Erythroblast (primary cell): ENCODE measurements at regions not wholly inside any gene's neighbourhood (a gene's known extent, or its start where the extent isn't known, plus 50 kb on each side); places are given as distances from the start of the nearest gene placed in this dataset.
"Not testable (repeated sequence)": the region's sequence is repeated elsewhere in the genome, so short reads cannot be mapped to it uniquely, and the experiment has no call there.

Source experiments
- DNase-seq, 2 experiments: peaks; one replicate each; lab custom pipeline; 2025; lab: John Stamatoyannopoulos, UW
- GATA1 ChIP-seq: IDR thresholded peaks from 2 replicates; pipeline ENCODE4 v1.6.1; 2011; ENCODE audit warnings: low read depth, mild to moderate bottlenecking, control low read depth, low read length, moderate library complexity
- POLR2A ChIP-seq: IDR thresholded peaks from 2 replicates; pipeline ENCODE4 v1.6.1; 2011; ENCODE audit warnings: mild to moderate bottlenecking, low read length

- DNase-seq: no peak
- TF ChIP-seq POLR2A (no peak), GATA1 (no peak)
These were observed 267.6 kb upstream of the SDK2 start for GRCh38 chr17:73911726-73912372.

DNA sequence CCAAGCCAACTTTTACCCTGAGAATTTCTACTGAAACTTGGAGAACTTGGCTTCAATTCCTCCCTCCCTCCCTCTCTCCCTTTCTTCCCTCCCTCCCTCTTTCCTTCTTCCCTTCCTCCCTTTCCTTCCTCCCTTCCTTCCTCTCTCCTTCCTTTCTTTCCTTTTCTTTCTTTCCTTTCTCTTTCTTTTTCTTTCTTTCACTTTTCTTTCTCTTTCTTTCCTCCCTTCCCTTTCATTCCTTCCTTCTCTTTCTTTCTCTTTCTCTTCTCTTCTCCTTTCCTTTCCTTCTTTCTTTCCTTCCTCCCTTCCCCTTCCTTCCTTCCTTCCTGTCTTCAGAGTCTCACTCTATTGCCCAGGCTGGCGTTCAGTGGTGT, 268.1 kb upstream of the SDK2 start:
- TF ChIP-seq GATA1: no peak
- TF ChIP-seq POLR2A: no peak
- no peak for DNase-seq

DNA sequence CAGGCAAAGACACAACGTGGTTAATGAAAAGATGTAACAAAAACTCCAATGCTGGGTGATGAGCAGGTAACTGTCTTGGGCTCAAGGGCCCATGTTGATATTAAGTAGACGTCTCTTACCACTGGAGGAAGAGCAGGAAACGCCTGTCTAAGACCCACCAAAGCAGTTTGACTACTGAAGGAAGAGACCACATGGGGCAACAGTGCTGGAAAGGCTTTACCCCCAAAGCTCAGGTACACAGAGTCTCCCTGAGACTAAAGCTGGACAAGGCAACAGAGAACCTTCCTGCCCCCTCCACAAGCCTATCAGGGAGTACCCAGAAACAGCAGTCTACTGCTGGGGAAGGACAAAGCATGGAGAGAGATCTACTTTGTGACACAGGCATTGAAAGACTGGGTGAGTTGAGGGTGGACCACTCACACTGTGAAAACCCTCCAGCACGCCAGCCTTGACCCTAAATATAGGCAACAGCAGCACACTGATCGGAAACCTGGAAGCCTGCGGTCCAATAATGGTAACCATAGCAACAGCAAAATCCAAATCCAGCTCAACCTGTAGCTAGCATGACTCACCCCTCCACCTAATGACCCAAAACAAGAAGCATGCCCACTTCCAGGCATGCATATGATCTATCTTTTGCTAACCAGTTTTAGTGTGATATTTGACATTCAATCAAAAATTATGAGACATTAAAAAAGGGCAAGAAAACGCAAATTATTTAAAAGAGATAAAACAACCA, 270.5 kb upstream of the SDK2 start:
- DNase-seq: no peak
- TF ChIP-seq POLR2A (no peak), GATA1 (no peak)

DNA sequence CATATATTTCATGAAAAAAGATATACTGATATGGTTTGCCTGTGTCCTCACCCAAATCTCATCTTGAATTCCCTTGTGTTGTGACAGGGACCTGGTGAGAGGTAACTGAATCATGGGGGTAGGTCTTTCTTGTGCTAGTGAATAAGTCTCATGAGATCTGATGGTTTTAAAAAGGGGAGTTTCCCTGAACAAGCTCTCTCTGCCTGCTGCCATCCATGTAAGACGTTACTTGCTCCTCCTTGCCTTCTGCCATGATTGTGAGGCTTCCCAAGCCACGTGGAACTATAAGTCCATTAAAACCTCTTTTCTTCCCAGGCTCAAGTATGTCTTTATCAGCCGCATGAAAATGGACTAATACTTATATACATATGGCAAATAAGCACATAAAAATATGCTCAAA, 274.8 kb upstream of the SDK2 start:
- not testable (repeated sequence) for DNase-seq

- TF ChIP-seq GATA1: no peak
- TF ChIP-seq POLR2A: no peak
These were observed 277.1 kb upstream of the SDK2 start for GRCh38 chr17:73921306-73921705.

DNA sequence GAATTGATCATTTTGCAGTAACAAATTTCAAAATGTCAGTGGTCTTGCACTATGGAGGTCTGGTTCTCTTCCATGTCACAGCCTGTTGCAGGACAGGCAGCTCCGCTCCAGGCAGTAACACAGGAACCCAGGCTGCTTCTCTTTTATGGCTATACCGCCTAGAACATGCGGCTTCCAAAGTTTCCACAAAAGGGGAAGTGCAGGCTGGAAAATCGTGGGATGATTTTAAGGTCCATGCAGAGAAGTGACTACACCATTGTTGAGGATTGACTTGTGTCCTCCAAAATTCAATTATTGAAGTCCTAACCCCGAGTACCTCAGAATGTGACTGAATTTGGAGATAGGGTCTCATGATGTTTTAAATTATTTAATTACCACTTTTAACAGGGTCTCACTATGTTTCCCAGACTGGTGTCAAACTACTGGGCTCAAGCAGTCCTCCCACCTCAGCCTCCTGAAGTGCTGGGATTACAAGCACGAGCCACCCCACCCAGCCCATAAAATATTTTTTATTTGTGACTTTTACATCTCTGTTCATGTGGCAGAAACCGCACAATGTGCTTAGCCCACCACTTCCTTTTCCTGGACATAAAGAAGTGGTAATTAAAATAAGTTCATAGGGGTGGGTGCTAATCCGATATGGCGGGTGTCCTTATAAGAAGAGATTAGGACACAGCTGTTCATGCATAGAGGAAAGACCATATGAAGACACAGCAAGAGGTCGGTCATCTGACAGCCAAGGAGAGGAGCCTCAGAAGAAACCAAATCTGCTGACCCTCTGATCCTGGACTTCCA, 279.2 kb upstream of the RPL38 start:
- TF ChIP-seq GATA1 (no peak), POLR2A (no peak)
- DNase-seq: no peak

More at GRCh38 chr17:73921306-73921705, 277.1 kb upstream of the SDK2 start:
- no peak for DNase-seq

- no peak for TF ChIP-seq GATA1
- TF ChIP-seq POLR2A: no peak
These were observed 278.6 kb upstream of the RPL38 start for GRCh38 chr17:73924909-73925186.

DNA sequence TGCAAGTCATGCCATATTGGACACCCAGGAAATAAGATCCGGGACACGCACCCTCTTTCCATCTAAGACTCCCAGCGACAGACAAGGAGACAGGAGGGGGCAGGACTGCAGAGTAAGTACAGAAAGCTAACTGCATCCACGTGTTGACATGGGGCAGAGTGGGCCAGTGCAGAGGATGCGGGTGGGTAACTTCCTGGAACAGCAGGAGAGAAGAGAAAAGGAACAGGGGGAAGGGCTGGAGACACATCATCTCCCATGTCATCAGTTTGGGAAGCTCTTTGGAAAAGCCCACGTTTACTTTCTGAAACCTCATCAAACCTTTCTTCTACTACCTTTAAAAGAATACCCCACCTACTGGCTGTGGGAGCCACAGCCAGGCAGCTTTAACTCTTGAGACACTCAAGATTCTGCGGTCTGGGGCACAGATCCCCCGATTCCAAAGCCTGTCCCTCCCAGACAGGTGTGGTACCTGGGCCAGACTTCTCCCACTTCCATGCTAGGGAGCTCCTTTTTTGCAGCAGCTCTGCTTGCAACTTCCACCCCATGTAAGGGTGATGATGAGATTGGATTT, 273.5 kb upstream of the RPL38 start:
- TF ChIP-seq POLR2A (no peak), GATA1 (no peak)
- DNase-seq: no peak

More at GRCh38 chr17:73924909-73925186, 278.6 kb upstream of the RPL38 start:
- DNase-seq: no peak

DNA sequence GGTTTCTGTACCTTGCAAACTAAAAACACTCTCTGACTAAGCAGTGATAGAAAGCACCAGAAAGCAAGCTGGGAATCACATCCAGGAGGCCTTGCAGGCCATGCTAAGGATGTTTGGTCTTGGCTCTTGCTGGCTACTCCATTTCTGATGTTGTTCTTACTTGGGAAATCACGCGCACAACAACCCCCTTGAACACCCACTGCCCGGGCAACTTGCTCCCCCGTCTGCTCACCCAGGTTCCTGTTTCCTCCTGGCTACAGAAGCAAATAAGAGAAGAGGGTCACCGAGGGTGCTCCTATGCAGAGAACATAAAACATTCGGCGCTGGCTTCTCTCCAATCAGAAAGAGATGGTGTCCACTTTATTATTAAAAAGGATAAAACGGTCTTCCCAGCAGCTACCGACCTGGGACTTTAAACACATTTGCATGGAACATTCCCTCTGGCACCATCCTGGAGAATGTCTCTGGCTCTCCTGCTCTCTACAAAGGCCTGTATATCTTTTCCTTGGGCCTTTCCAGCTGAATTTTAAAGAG, 271.2 kb upstream of the RPL38 start:
- TF ChIP-seq POLR2A (no peak), GATA1 (no peak)
- DNase-seq: no peak

DNA sequence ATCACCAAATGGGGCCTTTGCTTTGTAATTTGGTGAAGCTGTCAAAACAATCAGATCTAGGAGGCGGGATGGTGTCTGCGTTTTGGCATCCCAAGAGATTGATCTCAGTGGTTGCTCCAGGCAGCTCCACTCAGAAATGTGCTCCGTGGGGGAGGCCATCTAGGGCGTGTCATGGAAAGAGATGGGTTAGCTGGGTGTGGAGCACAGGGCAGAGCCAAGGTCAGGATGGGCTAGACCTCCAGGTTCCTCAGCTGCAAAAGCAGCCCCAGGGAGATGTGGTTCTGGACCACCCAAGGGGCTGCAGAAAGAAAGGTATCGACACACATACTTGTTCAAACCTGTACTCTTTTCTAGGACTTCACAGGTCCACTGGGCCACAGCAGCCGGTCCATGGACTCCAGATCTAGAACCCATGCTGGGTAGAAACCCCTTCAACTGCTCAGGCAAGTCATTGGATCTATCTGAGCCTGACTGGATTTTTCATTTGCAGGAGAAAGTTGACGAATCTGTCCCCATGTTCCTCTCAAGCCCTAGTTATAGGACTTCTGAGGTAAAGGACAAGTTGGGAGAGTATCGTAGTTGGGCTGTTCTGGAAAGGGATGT, 270.2 kb upstream of the RPL38 start:
- no peak for TF ChIP-seq GATA1
- no peak for TF ChIP-seq POLR2A

DNA sequence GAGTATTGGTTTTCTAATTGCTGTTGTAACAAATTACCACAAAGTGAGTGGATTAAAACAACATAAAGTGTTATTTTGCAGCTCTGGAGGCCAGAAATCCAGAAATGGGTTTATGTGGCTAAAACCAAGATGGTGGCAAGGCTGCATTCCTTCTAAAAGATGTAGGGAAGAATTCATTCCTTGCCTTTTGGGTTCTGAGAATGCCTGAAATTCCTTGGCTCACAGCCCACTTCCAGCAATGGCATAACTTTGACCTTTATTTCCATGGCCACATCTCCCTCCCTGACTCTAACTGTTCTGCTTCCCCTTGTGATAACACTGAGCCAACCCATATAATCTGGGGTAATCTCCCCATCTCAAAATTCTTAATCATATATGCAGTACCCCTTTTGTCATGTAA, 269.6 kb upstream of the RPL38 start:
- TF ChIP-seq POLR2A (no peak), GATA1 (no peak)
- DNase-seq: no peak

More for the DNA sequence above, 270.2 kb upstream of the RPL38 start:
- DNase-seq: no peak

- DNase-seq: no peak
- TF ChIP-seq GATA1: no peak
- TF ChIP-seq POLR2A: no peak
These were observed 268.8 kb upstream of the RPL38 start for GRCh38 chr17:73934696-73935095.

DNA sequence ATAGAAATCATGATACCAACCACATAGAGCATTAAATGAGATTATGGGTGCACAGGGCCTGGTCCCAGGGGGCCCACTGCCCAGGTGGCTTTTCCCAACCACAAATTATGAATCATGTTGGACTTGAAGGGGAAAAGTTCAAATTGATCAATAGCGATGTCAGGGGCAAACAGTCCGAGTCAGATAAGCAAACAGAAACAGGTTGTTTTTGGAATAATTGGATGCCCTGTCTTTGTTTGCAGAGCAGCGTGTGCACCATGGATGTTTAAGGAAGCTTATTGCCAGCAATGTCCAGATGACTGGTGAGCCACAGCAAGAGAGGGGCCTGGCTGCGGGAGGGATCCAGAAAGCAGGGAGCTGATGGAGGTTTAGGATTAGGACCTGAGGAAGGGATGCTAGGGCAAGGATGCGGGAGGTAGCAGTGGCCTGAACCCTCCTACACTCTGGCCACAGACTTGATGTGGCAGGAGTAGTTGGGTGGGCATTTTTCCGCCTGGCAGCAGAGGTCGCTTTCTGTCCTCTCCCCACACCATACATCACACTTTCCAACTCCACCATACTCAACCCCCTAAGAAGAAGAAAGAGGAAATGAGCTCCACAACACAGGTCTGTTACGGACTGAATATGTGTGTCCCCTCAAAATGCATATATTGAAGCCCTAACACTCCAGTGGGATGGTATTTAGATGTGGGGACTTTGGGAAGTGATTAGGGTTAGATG, 266.4 kb upstream of the RPL38 start:
- DNase-seq: no peak
- TF ChIP-seq POLR2A: no peak
- TF ChIP-seq GATA1: no peak
